ENCODE measurements at regions not wholly inside any gene's neighbourhood (a gene's known extent, or its start where the extent isn't known, plus 50 kb on each side); places are given as distances from the start of the nearest gene placed in this dataset.
A peak's percentile ranks its signal among the peaks of the same experiment; 100 is the strongest.

DNA sequence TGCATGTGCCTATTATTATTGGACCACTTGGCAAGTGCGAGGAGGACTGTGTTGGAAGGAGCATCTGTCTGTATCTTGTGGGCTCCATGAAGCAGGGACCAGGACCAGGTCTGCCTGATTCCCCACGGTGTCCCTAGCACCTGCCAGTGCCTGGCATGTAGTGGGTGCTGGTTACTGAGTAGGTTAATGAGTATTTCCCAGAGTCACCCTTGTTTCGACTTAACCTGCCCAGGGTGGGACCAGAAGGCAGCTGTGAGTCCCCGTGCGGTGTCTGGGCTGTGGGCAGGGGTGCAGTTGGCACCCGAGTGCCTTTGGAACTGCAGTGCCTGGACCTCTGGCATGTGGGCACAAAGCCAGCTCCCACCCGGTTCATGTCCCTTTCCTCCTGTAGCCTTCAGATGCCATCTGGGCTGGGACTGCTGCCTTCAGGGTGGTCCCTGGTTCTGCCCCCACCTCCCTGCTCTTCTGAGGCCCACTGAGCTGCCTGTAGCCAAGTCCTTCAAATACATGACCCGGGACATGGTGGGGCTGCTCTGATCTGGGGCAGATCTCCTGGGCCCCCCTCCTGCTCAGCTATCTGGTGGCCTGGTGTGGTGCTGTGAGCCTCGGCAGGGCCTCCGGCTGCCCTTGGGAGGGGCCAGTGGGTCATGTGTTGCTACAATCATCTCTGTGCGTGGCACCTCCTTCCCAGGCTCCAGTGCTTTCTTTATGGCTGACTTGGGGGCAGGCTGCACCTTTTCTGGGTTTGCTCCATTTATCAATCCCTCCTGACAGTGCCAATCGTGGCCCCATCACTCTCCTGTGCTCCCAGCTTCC is 53.0 kb upstream of the SORCS2 start:
- ATAC-seq (ENCODE audit: low read depth) (no peak), DNase-seq (no peak)
- no peak overlapping the region for H3K4me3 ChIP-seq (ENCODE audit: insufficient read depth, low read depth, low read length)
- no peak overlapping the region for H3K56ac ChIP-seq (ENCODE audit: extremely low read depth, insufficient read depth, low read length)
- peaks cover 18% of the 10 kb centered on the region for H3K27me3 ChIP-seq (ENCODE audit: control insufficient read depth, insufficient read depth, low read length)
- H4K8ac ChIP-seq (ENCODE audit: low read depth in 2 of 2, low read length in 2 of 2) = no peak overlapping the region
- peaks cover 7% of the 10 kb centered on the region; the same call in 1 of the 2 replicates for H3K4me1 ChIP-seq (ENCODE audit: control insufficient read depth, insufficient read depth, low read length)
- in situ Hi-C loops (cut with MboI; ENCODE audit: low sequenced_read_pairs) (no loop called here), dilution Hi-C loops (cut with HindIII; ENCODE audit: low sequenced_read_pairs, unreplicated experiment) (no loop called here), intact Hi-C loops (cut with micrococcal nuclease) (no loop called here)
- no peak overlapping the region for H4K5ac ChIP-seq (ENCODE audit: low read depth, low read length)
- H3K36me3 ChIP-seq (ENCODE audit: control insufficient read depth, insufficient read depth, low read length) = no peaks in the 10 kb centered on the region
- H3K4ac ChIP-seq (ENCODE audit: low read depth, low read length) = no peak overlapping the region
- peaks cover 2% of the 10 kb centered on the region; the same call in 1 of the 2 replicates for H3K9me1 ChIP-seq (ENCODE audit: insufficient read depth, low read length)
- no peak overlapping the region for H3K4me2 ChIP-seq (ENCODE audit: low read depth, low read length)
- no TSS peak for BruUV-seq (replicated peaks)
- no peaks in the 10 kb centered on the region for H3K9me3 ChIP-seq (ENCODE audit: control insufficient read depth, insufficient read depth, low read length)
- H3K9ac ChIP-seq (ENCODE audit: low read depth, low read length) = no peak overlapping the region
- no peak overlapping the region for H2AK5ac ChIP-seq (ENCODE audit: low read depth, low read length)
- H4K20me1 ChIP-seq (ENCODE audit: insufficient read depth, low read length) = no peaks in the 10 kb centered on the region; the same call in 1 of the 2 replicates
- H4K91ac ChIP-seq (ENCODE audit: insufficient read depth, low read depth, low read length) = no peak overlapping the region
- POLR2A ChIA-PET (ENCODE audit: unreplicated experiment) = no interaction called here
- 67% methylated on average over 1 of the region's 12 CpGs; no CpG with 5 or more reads in 1 of the 2 experiments for WGBS, 2 experiments (ENCODE audit: extremely low coverage in 2 of 2, insufficient read length in 1 of 2)
- H3K27ac ChIP-seq (ENCODE audit: insufficient read depth, low read length) = no peak overlapping the region
- no peak overlapping the region for H2AFZ ChIP-seq (replicated peaks; ENCODE audit: low read length, poor library complexity)
- no peak overlapping the region for H2BK15ac ChIP-seq (ENCODE audit: low read depth, low read length)
- H2AK9ac ChIP-seq (replicated peaks; ENCODE audit: low read depth, low read length, poor library complexity) = peak overlapping the region; percentile 67
- no peak overlapping the region for H3K18ac ChIP-seq (ENCODE audit: low read depth, low read length)
- H3K23ac ChIP-seq (ENCODE audit: low read depth, low read length) = no peak overlapping the region
- no peak overlapping the region for H2BK120ac ChIP-seq (ENCODE audit: low read depth, low read length)
- no peak overlapping the region for H3K14ac ChIP-seq (replicated peaks; ENCODE audit: low read depth, low read length)
- no peak overlapping the region for H2BK20ac ChIP-seq (ENCODE audit: low read depth, low read length)
- H2BK5ac ChIP-seq (ENCODE audit: low read depth, low read length, poor library complexity, severe bottlenecking) = no peak overlapping the region
- H3K79me1 ChIP-seq (ENCODE audit: low read depth in 1 of 2, low read length in 2 of 2) = no peaks in the 10 kb centered on the region
- CTCF ChIA-PET = no interaction called here
- TF ChIP-seq MAFK (IDR thresholded peaks at IDR 0.05; ENCODE audit: low read depth, low read length) (no peak), RAD21 (IDR thresholded peaks at IDR 0.05; ENCODE audit: low read length) (no peak), CHD1 (IDR thresholded peaks at IDR 0.05; ENCODE audit: low read depth, low read length) (no peak), BHLHE40 (IDR thresholded peaks at IDR 0.05; ENCODE audit: low read depth, low read length) (no peak), CEBPB (IDR thresholded peaks at IDR 0.05; ENCODE audit: low read depth, low read length) (no peak), SMC3 (IDR thresholded peaks at IDR 0.05; ENCODE audit: low read depth, low read length) (no peak)
- TF ChIP-seq, protein P1, sequence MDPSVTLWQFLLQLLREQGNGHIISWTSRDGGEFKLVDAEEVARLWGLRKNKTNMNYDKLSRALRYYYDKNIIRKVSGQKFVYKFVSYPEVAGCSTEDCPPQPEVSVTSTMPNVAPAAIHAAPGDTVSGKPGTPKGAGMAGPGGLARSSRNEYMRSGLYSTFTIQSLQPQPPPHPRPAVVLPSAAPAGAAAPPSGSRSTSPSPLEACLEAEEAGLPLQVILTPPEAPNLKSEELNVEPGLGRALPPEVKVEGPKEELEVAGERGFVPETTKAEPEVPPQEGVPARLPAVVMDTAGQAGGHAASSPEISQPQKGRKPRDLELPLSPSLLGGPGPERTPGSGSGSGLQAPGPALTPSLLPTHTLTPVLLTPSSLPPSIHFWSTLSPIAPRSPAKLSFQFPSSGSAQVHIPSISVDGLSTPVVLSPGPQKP (IDR thresholded peaks at IDR 0.05; ENCODE audit: borderline replicate concordance, low read depth, low read length) = no peak

Data from IMR-90 (cell line).